IPS-18a (cell line): ENCODE measurements at regions not wholly inside any gene's neighbourhood (a gene's known extent, or its start where the extent isn't known, plus 50 kb on each side); places are given as distances from the start of the nearest gene placed in this dataset.

Experiments
- H3K27ac ChIP-seq: one replicate; pipeline ENCODE4 v1.5.1; 2013; ENCODE audit warnings: low read length
- H3K27me3 ChIP-seq: one replicate; pipeline ENCODE4 v1.6.1; 2013; ENCODE audit warnings: mild to moderate bottlenecking, low read length; ENCODE audit not compliant: control insufficient read depth, insufficient read depth
- H3K36me3 ChIP-seq: one replicate; pipeline ENCODE4 v1.6.1; 2013; ENCODE audit warnings: low read depth, low read length; ENCODE audit not compliant: control insufficient read depth
- H3K4me1 ChIP-seq: one replicate; pipeline ENCODE4 v1.6.1; 2013; ENCODE audit warnings: low read depth, low read length; ENCODE audit not compliant: control insufficient read depth
- H3K4me3 ChIP-seq: one replicate; pipeline ENCODE4 v1.5.1; 2013; ENCODE audit warnings: low read length
- H3K9ac ChIP-seq: one replicate; pipeline ENCODE4 v1.6.1; 2013; ENCODE audit warnings: mild to moderate bottlenecking, low read length, moderate library complexity
- H3K9me3 ChIP-seq: one replicate; pipeline ENCODE4 v1.6.1; 2013; ENCODE audit warnings: low read depth, low read length; ENCODE audit not compliant: control insufficient read depth

DNA sequence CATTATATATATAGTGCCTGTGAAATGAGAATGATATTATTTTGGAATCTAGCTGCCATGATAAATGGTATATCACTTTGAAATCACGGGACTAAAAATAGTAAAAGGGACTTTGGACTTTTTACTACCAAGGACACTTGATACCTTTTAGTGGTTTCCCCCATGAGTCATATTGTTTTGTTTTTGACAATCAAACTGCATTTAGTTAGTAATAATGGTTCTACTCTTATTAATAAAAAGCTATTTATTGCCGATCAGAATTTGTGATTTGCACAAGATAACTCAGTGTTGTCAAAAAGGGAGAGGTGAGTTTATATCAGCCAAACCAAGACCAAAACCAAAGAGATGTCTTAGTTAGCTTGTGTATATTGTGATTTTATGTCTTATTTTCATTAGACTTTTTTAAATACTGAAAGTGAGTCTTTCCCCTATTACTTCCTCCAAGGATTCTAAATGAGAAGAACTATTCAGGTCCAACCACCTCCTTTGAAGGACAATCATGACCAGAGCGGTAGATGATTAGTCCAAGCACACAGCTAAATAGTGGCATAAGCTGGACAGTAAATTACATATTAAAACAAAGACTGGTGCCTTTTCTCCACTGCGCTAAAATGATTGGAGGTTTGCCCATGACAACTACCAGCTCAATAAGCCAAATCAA, 281.7 kb upstream of the ESRRG start:
- Histone ChIP-seq H3K4me1 (no peaks in the 10 kb centered on the region), H3K27ac (no peak overlapping the region), H3K9me3 (no peaks in the 10 kb centered on the region), H3K36me3 (no peaks in the 10 kb centered on the region), H3K4me3 (no peak overlapping the region), H3K27me3 (no peaks in the 10 kb centered on the region), H3K9ac (no peak overlapping the region)

DNA sequence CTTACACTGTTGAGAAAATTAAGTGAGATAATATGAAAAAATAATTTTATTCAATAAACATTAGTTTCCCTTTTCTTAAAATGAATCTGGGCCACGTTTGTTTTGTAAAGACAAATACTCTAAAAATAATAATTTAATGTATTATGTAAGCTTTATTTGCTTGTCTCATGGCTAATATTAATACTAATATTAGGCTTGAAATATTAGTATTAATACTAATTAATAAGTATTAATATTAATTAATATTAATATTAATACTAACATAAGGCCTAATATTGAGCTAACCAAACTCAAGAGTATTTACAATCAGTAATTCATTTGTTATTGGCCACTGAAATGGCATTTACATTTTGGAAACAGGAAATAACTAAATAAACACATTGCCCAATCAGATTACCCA, 280.1 kb upstream of the ESRRG start:
- Histone ChIP-seq H3K9ac (no peak overlapping the region), H3K27ac (no peak overlapping the region), H3K27me3 (no peaks in the 10 kb centered on the region), H3K4me3 (no peak overlapping the region), H3K4me1 (no peaks in the 10 kb centered on the region), H3K9me3 (no peaks in the 10 kb centered on the region), H3K36me3 (no peaks in the 10 kb centered on the region)

DNA sequence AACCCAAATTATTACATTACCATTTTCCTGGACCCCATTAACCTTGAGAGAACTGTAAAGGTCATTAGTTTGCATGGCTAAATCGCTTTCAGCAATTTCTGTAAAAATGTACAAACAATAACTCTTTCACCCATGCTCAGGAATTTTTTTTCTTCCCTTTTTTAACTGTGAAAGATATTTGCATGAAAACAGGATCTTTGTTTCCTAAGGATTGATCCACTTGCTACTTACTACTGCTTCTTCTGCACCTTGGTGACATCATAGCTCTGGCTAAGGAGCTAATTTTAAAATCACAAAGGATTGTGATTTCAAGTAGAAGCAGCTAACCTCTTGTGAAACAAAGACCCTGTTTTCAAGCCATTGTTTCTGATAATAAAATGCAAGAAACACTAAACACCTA, 274.6 kb upstream of the ESRRG start:
- Histone ChIP-seq H3K4me1 (peaks cover 10% of the 10 kb centered on the region), H3K36me3 (no peaks in the 10 kb centered on the region), H3K9ac (no peak overlapping the region), H3K27me3 (no peaks in the 10 kb centered on the region), H3K27ac (no peak overlapping the region), H3K9me3 (no peaks in the 10 kb centered on the region), H3K4me3 (no peak overlapping the region)

DNA sequence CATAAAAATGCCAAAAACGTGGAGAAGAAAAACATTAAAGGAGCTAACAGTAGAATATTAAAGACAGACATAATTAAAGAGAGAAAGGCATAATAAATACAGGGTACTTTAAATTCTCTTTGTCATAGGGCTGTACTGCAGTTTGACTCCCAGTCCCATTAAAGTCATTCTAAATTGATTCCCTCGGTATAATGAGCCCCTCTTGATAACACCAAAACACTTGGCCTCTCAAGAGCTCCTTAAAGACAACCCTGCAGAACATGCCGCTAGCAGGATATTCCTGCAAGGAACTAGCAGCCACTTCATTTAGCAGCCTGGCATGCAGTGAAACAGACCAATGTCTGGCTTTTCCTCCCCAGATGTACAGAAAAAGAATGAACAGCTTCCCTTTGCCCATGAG, 273.8 kb upstream of the ESRRG start:
- no peaks in the 10 kb centered on the region for H3K36me3 ChIP-seq
- no peaks in the 10 kb centered on the region for H3K27me3 ChIP-seq
- no peak overlapping the region for H3K27ac ChIP-seq
- no peak overlapping the region for H3K4me3 ChIP-seq
- H3K4me1 ChIP-seq: peaks cover 10% of the 10 kb centered on the region
- H3K9ac ChIP-seq: no peak overlapping the region
- no peaks in the 10 kb centered on the region for H3K9me3 ChIP-seq

DNA sequence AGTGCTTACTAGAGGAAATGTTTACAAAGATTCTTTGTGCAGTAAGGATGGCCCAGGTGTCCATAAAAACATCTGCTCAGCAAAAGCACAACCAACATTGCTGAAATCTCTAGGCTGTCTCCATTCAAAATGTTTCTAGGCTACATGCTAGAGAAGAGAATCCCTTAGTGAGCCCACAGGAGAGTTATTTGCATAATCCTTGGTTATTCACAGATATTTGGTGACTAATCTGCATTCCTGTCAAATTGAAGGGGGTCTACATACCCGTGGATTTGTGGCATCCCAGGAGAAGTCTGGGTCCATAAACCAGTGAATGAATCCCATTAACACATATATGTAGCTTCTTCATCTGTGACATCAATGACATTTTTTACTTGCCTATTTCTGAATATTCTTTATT, 261.3 kb upstream of the ESRRG start:
- Histone ChIP-seq H3K9ac (no peak overlapping the region), H3K27ac (no peak overlapping the region)

DNA sequence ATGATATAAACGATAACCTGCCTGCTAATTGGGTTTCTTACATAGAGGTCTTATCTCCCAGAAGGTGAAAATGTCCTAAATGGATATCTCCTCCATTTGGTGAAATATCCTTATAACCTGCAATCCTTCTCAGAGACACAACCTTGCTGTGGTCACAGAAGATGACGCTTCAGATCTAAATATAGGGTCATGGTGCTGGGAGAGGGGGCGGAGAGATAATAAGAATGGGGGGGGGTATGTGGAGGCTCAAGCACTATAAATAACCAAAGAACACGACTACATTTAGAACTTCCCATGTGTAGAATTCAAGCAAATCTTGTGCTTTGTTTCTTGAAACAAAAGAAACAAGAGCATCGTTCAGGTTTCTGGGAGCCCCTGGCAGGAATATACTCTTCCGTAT, 260.6 kb upstream of the ESRRG start:
- H3K4me1 ChIP-seq: peaks cover 4% of the 10 kb centered on the region
- H3K4me3 ChIP-seq: no peak overlapping the region
- no peaks in the 10 kb centered on the region for H3K27me3 ChIP-seq
- H3K9ac ChIP-seq: no peak overlapping the region
- no peaks in the 10 kb centered on the region for H3K9me3 ChIP-seq
- no peaks in the 10 kb centered on the region for H3K36me3 ChIP-seq
- H3K27ac ChIP-seq: no peak overlapping the region

More for the DNA sequence above, 261.3 kb upstream of the ESRRG start:
- no peaks in the 10 kb centered on the region for H3K27me3 ChIP-seq
- H3K9me3 ChIP-seq: no peaks in the 10 kb centered on the region
- no peak overlapping the region for H3K4me3 ChIP-seq
- H3K4me1 ChIP-seq: peaks cover 4% of the 10 kb centered on the region
- no peaks in the 10 kb centered on the region for H3K36me3 ChIP-seq

DNA sequence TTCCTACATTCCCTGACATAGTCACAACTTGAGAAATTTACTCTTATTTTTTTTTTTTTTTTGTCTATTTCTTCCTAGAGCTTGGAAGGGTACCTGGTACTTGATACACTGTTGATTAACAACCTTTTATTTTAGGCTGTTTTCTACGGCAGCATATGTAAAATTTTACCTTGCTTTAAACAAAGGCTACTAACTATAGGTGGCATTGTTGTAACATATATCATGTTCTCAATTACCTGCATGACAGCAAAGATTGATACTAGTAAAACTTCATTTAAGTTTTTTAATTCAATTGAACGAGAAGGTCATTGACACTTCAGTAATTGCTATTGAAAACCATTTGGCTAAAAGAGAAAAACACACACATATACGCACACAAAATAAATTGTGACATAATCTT, 238.3 kb upstream of the ESRRG start:
- Histone ChIP-seq H3K4me1 (no peaks in the 10 kb centered on the region), H3K4me3 (no peak overlapping the region), H3K9me3 (no peaks in the 10 kb centered on the region), H3K36me3 (no peaks in the 10 kb centered on the region), H3K27ac (no peak overlapping the region), H3K27me3 (no peaks in the 10 kb centered on the region), H3K9ac (no peak overlapping the region)

DNA sequence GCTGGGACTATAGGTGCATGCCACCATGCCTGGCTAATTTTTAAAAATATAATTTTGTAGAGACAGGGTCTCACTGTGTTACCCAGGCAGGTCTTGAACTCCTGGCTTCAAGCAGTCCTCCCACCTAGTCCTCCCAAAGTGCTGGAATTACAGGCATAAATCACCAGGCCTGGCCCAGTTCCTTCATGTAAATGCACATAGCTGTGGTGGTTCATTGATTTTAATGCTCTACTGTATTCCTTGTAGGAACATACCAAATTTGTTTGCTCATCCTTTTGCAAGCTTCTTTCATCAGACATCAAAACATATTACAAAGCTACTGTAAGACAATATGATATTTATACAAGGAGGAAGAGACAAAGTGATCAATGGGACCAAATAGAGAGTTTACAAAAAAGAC, 237.5 kb upstream of the ESRRG start:
- no peak overlapping the region for H3K4me3 ChIP-seq
- H3K27me3 ChIP-seq: no peaks in the 10 kb centered on the region
- H3K36me3 ChIP-seq: no peaks in the 10 kb centered on the region
- H3K9me3 ChIP-seq: no peaks in the 10 kb centered on the region
- no peak overlapping the region for H3K9ac ChIP-seq
- no peaks in the 10 kb centered on the region for H3K4me1 ChIP-seq
- no peak overlapping the region for H3K27ac ChIP-seq

DNA sequence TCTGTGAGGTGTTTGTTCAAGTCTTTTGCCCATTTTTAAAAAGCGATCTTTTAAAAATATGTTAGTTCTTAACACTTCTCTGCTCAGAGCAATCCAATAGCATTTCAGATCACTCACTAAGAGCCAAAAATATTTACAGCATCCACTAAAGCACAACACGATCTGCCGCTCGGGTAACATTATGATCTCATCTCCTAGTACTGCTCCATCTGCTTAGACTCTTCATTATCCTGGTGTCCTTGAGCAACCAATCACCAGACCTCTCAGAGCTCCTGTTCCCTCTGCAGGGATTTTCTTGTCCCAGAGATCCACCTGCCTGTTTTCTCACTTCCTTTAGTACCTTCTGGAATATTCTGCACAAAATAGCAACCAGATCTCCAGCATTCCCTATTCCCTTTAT, 235.3 kb upstream of the ESRRG start:
- no peak overlapping the region for H3K9ac ChIP-seq
- H3K27me3 ChIP-seq: no peaks in the 10 kb centered on the region
- no peak overlapping the region for H3K27ac ChIP-seq
- no peaks in the 10 kb centered on the region for H3K4me1 ChIP-seq
- no peaks in the 10 kb centered on the region for H3K36me3 ChIP-seq
- no peak overlapping the region for H3K4me3 ChIP-seq
- no peaks in the 10 kb centered on the region for H3K9me3 ChIP-seq

DNA sequence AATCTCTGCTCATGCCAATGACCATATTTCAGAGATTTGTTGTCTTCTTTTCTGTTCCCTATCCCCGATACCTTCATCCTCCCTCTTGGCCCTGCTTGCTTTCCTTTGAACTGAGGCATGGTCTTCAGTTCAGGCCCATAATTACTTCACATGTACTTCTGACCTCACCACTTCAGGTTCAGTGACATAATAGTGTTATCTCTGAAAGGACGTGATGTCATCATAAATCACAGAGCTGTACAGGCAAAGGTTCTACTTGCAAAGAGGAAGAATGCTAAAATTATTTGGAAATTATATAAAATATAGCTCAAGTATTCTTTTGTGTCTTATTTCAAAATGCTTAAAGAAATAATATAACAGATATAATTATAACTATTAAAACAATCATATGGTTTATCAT, 230.3 kb upstream of the ESRRG start:
- H3K9ac ChIP-seq: no peak overlapping the region
- H3K27me3 ChIP-seq: no peaks in the 10 kb centered on the region
- H3K4me3 ChIP-seq: no peak overlapping the region
- H3K9me3 ChIP-seq: no peaks in the 10 kb centered on the region
- H3K4me1 ChIP-seq: peaks cover 3% of the 10 kb centered on the region
- no peak overlapping the region for H3K27ac ChIP-seq
- no peaks in the 10 kb centered on the region for H3K36me3 ChIP-seq

DNA sequence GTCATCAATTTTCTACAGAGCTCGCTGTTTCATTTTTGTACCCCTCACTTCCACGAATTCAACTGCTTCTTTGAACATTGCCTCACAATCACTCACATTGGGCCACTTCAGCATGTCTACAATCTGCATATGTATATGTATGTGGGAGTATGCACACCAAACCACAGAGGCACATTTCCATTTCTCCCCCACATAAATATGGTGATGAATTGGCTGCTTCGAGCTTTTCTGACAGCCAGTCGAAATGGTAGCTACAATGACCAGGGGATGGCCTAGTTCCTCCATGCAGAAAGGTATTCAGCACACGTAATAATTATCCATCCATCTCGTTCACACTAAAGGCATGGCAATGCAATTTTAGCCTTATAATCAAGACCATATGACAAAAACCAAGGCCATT, 229.6 kb upstream of the ESRRG start:
- Histone ChIP-seq H3K27me3 (no peaks in the 10 kb centered on the region), H3K4me1 (peaks cover 3% of the 10 kb centered on the region), H3K9ac (no peak overlapping the region), H3K9me3 (no peaks in the 10 kb centered on the region), H3K27ac (no peak overlapping the region), H3K4me3 (no peak overlapping the region), H3K36me3 (no peaks in the 10 kb centered on the region)

DNA sequence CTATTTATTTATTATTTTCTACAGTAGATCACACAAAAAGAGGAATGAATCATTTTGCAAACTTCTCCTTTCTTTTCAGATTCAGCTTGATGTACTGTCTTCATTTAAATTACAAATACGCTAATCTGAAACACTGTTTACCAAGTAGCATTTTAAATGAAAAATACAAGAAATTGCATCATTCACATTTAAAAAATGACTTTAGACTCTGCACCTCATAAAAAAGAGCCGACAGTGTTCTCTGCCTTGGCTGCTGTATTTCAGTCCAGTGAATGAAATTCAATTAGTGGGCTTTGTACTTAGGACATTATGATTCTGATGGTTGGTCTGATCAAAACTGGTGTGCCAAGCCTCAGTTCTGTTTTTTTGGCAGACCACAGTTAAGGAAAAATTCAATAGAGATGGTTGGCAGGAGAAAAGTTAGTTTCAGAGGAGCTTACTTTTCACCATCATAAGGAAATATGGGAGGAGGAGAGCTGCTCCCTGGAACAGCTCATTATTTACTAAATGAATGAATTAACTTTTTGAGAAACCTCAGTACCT, 222.4 kb upstream of the ESRRG start:
- Histone ChIP-seq H3K9me3 (no peaks in the 10 kb centered on the region), H3K4me3 (peak overlapping the region; percentile 11), H3K4me1 (peaks cover 24% of the 10 kb centered on the region), H3K36me3 (no peaks in the 10 kb centered on the region), H3K27ac (peak overlapping the region; percentile 49), H3K27me3 (no peaks in the 10 kb centered on the region), H3K9ac (no peak overlapping the region)
